ENCODE measurements at regions not wholly inside any gene's neighbourhood (a gene's known extent, or its start where the extent isn't known, plus 50 kb on each side); places are given as distances from the start of the nearest gene placed in this dataset.

DNA sequence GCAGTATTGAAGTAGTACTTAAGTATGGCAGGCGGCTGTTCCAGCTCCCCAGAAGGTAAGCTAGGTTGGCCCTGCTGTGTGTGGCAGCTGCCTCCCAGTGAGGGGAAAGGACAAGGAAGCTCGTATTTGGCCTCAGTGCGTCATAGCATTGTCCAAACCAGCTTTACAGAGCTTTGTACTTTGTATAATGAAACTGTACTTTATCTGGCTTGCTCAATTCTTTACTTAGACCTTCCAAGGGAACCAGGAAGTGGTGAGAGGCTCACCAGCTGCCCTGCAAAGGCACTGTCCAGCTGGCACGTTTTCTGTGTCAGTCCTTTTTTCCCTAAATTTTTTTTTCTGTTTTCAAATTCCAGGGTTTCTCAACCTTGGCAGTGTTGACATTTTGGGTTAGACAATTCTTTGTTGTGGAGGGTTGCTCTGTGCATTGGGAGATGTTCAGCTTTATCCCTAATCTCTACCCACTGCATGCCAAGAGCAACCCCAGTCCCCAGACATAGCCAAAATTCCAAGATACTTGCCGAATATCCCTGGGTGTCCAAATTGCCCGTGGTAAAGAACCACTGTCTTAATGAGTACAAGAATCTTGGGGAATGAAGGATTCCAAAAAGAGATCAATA is 474.5 kb downstream of the LRRC70 start:
- TF ChIP-seq FOXK1 (CRISPR knock-in tag; IDR thresholded peaks at IDR 0.05) (no peak), GABPB1 (CRISPR knock-in tag; IDR thresholded peaks at IDR 0.05) (no peak), ETV6 (CRISPR knock-in tag; IDR thresholded peaks at IDR 0.05) (no peak)
- TF ChIP-seq, protein P1, sequence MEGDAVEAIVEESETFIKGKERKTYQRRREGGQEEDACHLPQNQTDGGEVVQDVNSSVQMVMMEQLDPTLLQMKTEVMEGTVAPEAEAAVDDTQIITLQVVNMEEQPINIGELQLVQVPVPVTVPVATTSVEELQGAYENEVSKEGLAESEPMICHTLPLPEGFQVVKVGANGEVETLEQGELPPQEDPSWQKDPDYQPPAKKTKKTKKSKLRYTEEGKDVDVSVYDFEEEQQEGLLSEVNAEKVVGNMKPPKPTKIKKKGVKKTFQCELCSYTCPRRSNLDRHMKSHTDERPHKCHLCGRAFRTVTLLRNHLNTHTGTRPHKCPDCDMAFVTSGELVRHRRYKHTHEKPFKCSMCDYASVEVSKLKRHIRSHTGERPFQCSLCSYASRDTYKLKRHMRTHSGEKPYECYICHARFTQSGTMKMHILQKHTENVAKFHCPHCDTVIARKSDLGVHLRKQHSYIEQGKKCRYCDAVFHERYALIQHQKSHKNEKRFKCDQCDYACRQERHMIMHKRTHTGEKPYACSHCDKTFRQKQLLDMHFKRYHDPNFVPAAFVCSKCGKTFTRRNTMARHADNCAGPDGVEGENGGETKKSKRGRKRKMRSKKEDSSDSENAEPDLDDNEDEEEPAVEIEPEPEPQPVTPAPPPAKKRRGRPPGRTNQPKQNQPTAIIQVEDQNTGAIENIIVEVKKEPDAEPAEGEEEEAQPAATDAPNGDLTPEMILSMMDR (IDR thresholded peaks at IDR 0.05), result no peak
- TF ChIP-seq, protein P2, sequence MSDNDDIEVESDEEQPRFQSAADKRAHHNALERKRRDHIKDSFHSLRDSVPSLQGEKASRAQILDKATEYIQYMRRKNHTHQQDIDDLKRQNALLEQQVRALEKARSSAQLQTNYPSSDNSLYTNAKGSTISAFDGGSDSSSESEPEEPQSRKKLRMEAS (CRISPR knock-in tag; IDR thresholded peaks at IDR 0.05), result no peak
- TF ChIP-seq, protein P3, sequence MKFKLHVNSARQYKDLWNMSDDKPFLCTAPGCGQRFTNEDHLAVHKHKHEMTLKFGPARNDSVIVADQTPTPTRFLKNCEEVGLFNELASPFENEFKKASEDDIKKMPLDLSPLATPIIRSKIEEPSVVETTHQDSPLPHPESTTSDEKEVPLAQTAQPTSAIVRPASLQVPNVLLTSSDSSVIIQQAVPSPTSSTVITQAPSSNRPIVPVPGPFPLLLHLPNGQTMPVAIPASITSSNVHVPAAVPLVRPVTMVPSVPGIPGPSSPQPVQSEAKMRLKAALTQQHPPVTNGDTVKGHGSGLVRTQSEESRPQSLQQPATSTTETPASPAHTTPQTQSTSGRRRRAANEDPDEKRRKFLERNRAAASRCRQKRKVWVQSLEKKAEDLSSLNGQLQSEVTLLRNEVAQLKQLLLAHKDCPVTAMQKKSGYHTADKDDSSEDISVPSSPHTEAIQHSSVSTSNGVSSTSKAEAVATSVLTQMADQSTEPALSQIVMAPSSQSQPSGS (CRISPR knock-in tag; IDR thresholded peaks at IDR 0.05; ENCODE audit: borderline replicate concordance, low read depth), result no peak
